ENCODE measurements at regions not wholly inside any gene's neighbourhood (a gene's known extent, or its start where the extent isn't known, plus 50 kb on each side); places are given as distances from the start of the nearest gene placed in this dataset.

GRCh38 chr2:198325359-198325758, 521.0 kb downstream of the PLCL1 start:
- H3K27me3 ChIP-seq (ENCODE audit: low read depth, low read length) = peaks cover 29% of the 10 kb centered on the region
- no peaks in the 10 kb centered on the region for H3K9me3 ChIP-seq (ENCODE audit: insufficient read depth, low read length)
- H3K4me3 ChIP-seq (ENCODE audit: low read length) = no peak overlapping the region
- no peaks in the 10 kb centered on the region for H3K4me1 ChIP-seq (ENCODE audit: low read length)
- H3K9ac ChIP-seq (ENCODE audit: low read length) = no peak overlapping the region
- no peaks in the 10 kb centered on the region for H3K79me2 ChIP-seq (ENCODE audit: low read length)
- no peak overlapping the region for H3K4me2 ChIP-seq (ENCODE audit: low read length)
- TF ChIP-seq, protein P1, sequence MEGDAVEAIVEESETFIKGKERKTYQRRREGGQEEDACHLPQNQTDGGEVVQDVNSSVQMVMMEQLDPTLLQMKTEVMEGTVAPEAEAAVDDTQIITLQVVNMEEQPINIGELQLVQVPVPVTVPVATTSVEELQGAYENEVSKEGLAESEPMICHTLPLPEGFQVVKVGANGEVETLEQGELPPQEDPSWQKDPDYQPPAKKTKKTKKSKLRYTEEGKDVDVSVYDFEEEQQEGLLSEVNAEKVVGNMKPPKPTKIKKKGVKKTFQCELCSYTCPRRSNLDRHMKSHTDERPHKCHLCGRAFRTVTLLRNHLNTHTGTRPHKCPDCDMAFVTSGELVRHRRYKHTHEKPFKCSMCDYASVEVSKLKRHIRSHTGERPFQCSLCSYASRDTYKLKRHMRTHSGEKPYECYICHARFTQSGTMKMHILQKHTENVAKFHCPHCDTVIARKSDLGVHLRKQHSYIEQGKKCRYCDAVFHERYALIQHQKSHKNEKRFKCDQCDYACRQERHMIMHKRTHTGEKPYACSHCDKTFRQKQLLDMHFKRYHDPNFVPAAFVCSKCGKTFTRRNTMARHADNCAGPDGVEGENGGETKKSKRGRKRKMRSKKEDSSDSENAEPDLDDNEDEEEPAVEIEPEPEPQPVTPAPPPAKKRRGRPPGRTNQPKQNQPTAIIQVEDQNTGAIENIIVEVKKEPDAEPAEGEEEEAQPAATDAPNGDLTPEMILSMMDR (IDR thresholded peaks at IDR 0.05; ENCODE audit: low read depth, low read length) = no peak
- no peak for TF ChIP-seq EZH2phosphoT487 (IDR thresholded peaks at IDR 0.05; ENCODE audit: low read depth)
- no peak overlapping the region for H3K27ac ChIP-seq (ENCODE audit: low read length)
- no peaks in the 10 kb centered on the region for H4K20me1 ChIP-seq (ENCODE audit: insufficient read depth, low read length)
- H3K36me3 ChIP-seq (replicated peaks; ENCODE audit: low read depth, low read length) = no peaks in the 10 kb centered on the region
- no peak overlapping the region for H2AFZ ChIP-seq (ENCODE audit: low read depth, low read length)

GRCh38 chr2:198324071-198324470, 519.7 kb downstream of the PLCL1 start:
- Histone ChIP-seq H3K4me2 (ENCODE audit: low read length) (no peak overlapping the region; the same call in 1 of the 2 replicates), H3K9me3 (ENCODE audit: insufficient read depth, low read length) (no peaks in the 10 kb centered on the region), H3K79me2 (ENCODE audit: low read length) (no peaks in the 10 kb centered on the region), H3K4me3 (ENCODE audit: low read length) (no peak overlapping the region), H3K27me3 (ENCODE audit: low read depth, low read length) (peaks cover 28% of the 10 kb centered on the region), H2AFZ (ENCODE audit: low read depth, low read length) (no peak overlapping the region), H3K27ac (ENCODE audit: low read length) (no peak overlapping the region), H3K9ac (ENCODE audit: low read length) (no peak overlapping the region), H3K36me3 (replicated peaks; ENCODE audit: low read depth, low read length) (no peaks in the 10 kb centered on the region), H4K20me1 (ENCODE audit: insufficient read depth, low read length) (no peaks in the 10 kb centered on the region), H3K4me1 (ENCODE audit: low read length) (no peaks in the 10 kb centered on the region)
- no peak for TF ChIP-seq EZH2phosphoT487 (IDR thresholded peaks at IDR 0.05; ENCODE audit: low read depth)
- TF ChIP-seq, protein P1 (IDR thresholded peaks at IDR 0.05; ENCODE audit: low read depth, low read length) = no peak

DNA sequence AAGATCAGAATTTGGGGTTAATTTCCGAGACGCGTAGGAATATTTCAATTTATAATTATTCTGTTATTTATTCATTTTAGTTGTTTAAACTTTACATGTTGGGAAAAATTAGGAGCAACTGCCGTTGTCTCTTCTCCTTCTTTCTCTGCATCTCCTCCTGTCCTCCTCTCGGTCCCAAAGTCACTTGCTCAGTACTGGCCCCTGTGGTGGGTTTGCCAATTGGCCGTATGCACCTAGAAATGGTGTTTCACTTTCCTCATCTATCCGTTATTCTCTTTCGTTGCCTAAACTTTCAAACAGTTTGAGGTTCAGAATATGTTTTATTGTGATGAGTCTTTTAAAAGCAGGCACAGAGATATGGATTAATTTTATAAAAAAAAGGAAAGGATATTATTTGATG, 517.9 kb downstream of the PLCL1 start:
- no peak for TF ChIP-seq EZH2phosphoT487 (IDR thresholded peaks at IDR 0.05; ENCODE audit: low read depth)
- TF ChIP-seq, protein P1 (IDR thresholded peaks at IDR 0.05; ENCODE audit: low read depth, low read length) = peak; percentile 23; the same call in 1 of the 2 replicates
- no peaks in the 10 kb centered on the region for H4K20me1 ChIP-seq (ENCODE audit: insufficient read depth, low read length)
- H3K4me1 ChIP-seq (ENCODE audit: low read length) = no peaks in the 10 kb centered on the region
- no peaks in the 10 kb centered on the region for H3K36me3 ChIP-seq (replicated peaks; ENCODE audit: low read depth, low read length)
- no peak overlapping the region for H3K27ac ChIP-seq (ENCODE audit: low read length)
- H3K9ac ChIP-seq (ENCODE audit: low read length) = no peak overlapping the region
- no peak overlapping the region for H2AFZ ChIP-seq (ENCODE audit: low read depth, low read length)
- no peak overlapping the region for H3K4me3 ChIP-seq (ENCODE audit: low read length)
- H3K27me3 ChIP-seq (ENCODE audit: low read depth, low read length) = peaks cover 33% of the 10 kb centered on the region
- no peaks in the 10 kb centered on the region for H3K79me2 ChIP-seq (ENCODE audit: low read length)
- H3K4me2 ChIP-seq (ENCODE audit: low read length) = peak overlapping the region; percentile 27; the same call in 1 of the 2 replicates
- no peaks in the 10 kb centered on the region for H3K9me3 ChIP-seq (ENCODE audit: insufficient read depth, low read length)

GRCh38 chr2:198321522-198322088, 517.2 kb downstream of the PLCL1 start:
- Histone ChIP-seq H3K27me3 (ENCODE audit: low read depth, low read length) (peaks cover 36% of the 10 kb centered on the region), H3K36me3 (replicated peaks; ENCODE audit: low read depth, low read length) (no peaks in the 10 kb centered on the region), H3K4me2 (ENCODE audit: low read length) (no peak overlapping the region), H3K9ac (ENCODE audit: low read length) (no peak overlapping the region), H3K79me2 (ENCODE audit: low read length) (no peaks in the 10 kb centered on the region), H3K4me3 (ENCODE audit: low read length) (no peak overlapping the region), H4K20me1 (ENCODE audit: insufficient read depth, low read length) (no peaks in the 10 kb centered on the region), H3K4me1 (ENCODE audit: low read length) (no peaks in the 10 kb centered on the region), H3K27ac (ENCODE audit: low read length) (no peak overlapping the region), H2AFZ (ENCODE audit: low read depth, low read length) (no peak overlapping the region), H3K9me3 (ENCODE audit: insufficient read depth, low read length) (no peaks in the 10 kb centered on the region)
- TF ChIP-seq EZH2phosphoT487 (IDR thresholded peaks at IDR 0.05; ENCODE audit: low read depth) = no peak
- TF ChIP-seq, protein P1 (IDR thresholded peaks at IDR 0.05; ENCODE audit: low read depth, low read length) = no peak

Data from OCI-LY3 (cell line).